ENCODE measurements at regions not wholly inside any gene's neighbourhood (a gene's known extent, or its start where the extent isn't known, plus 50 kb on each side); places are given as distances from the start of the nearest gene placed in this dataset.

- Histone ChIP-seq H3K9me3 (replicated peaks; ENCODE audit: control insufficient read depth, insufficient read depth, low read length) (no peaks in the 10 kb centered on the region), H3K27ac (ENCODE audit: insufficient read depth, low read depth, low read length) (no peak overlapping the region), H3K79me2 (ENCODE audit: control insufficient read depth, insufficient read depth, low read length) (no peaks in the 10 kb centered on the region), H2AFZ (ENCODE audit: low read depth, low read length) (no peak overlapping the region), H3K4me2 (ENCODE audit: insufficient read depth, low read length) (no peak overlapping the region), H3K9ac (replicated peaks; ENCODE audit: extremely low read depth, insufficient read depth, low read length) (no peak overlapping the region), H4K20me1 (replicated peaks; ENCODE audit: control insufficient read depth, extremely low read depth, insufficient read depth, low read length) (no peaks in the 10 kb centered on the region), H3K4me3 (replicated peaks in 1 of 3; ENCODE audit: insufficient read depth in 1 of 3, low read depth in 1 of 3, low read length in 3 of 3) (no peak overlapping the region), H3K9me1 (replicated peaks; ENCODE audit: control insufficient read depth, extremely low read depth, insufficient read depth, low read length) (no peaks in the 10 kb centered on the region), H3K27me3 (ENCODE audit: control insufficient read depth in 2 of 2, insufficient read depth in 2 of 2, low read length in 2 of 2) (no peaks in the 10 kb centered on the region), H3K4me1 (ENCODE audit: control insufficient read depth, extremely low read depth, insufficient read depth, low read length) (no peaks in the 10 kb centered on the region), H3K36me3 (ENCODE audit: control insufficient read depth in 2 of 2, extremely low read depth in 1 of 2, insufficient read depth in 2 of 2, low read length in 2 of 2) (no peaks in the 10 kb centered on the region)
- ChIA-PET CTCF (no interaction called here), POLR2A (no interaction called here)
- intact Hi-C loops (cut with micrococcal nuclease), result no loop called here
- no peak for TF ChIP-seq JUN (IDR thresholded peaks at IDR 0.05; ENCODE audit: borderline replicate concordance, insufficient read depth, insufficient read length, low read depth)
- TF ChIP-seq FOS (IDR thresholded peaks at IDR 0.05; ENCODE audit: borderline replicate concordance, insufficient read depth, low read length), result no peak
- no peak for TF ChIP-seq GATA2 (IDR thresholded peaks at IDR 0.05; ENCODE audit: insufficient read depth, insufficient read length, low read depth, low read length)
- no peak for TF ChIP-seq MYC (IDR thresholded peaks at IDR 0.05; ENCODE audit: low read depth, low read length)
- no peak for TF ChIP-seq POLR2A (IDR thresholded peaks at IDR 0.05; ENCODE audit: low read depth, low read length)
- no peak for TF ChIP-seq MAX (IDR thresholded peaks at IDR 0.05; ENCODE audit: insufficient read depth, insufficient read length)
- TF ChIP-seq CTCF (IDR thresholded peaks at IDR 0.05; ENCODE audit: extremely low read depth in 1 of 2, insufficient read depth in 1 of 2, low read depth in 1 of 2, low read length in 2 of 2), result no peak
- no peak for TF ChIP-seq EZH2 (IDR thresholded peaks at IDR 0.05; ENCODE audit: borderline replicate concordance, low read depth, low read length, severe bottlenecking)
- no peak for TF ChIP-seq POLR2AphosphoS5 (IDR thresholded peaks at IDR 0.05; ENCODE audit: insufficient read depth, low read depth, low read length)
- dilution Hi-C loops (cut with MboI; ENCODE audit: extremely low pct_ligation_motif_present, low sequenced_read_pairs), result no loop called here
- no peak for FAIRE-seq
- DNase-seq (ENCODE audit: low read depth, low spot score), result no peak
- BruUV-seq (replicated peaks), result no TSS peak
Observed at GRCh38 chrY:8326944-8327343, 1010.3 kb upstream of the TSPY4 start.

Data from endothelial cell of umbilical vein (primary cell).